Panc1 (cell line): ENCODE measurements at regions not wholly inside any gene's neighbourhood (a gene's known extent, or its start where the extent isn't known, plus 50 kb on each side); places are given as distances from the start of the nearest gene placed in this dataset.

Experiments
- ATAC-seq: fragments of 200-7000 bp; cut with Tn5 transposase; 2 replicates; pipeline ENCODE4 v1.9.1; 2020; ENCODE audit warnings: mild to moderate bottlenecking, moderate library complexity
- BruUV-seq: library from RNA; stranded (reverse); fragments of 400-500 nt; replicated peaks from 2 replicates; lab custom pipeline; 2021; lab: Mats Ljungman, UMichigan
- CTCF ChIA-PET: fragments of 300-600 bp; sonication (Branson Sonifier 250); formaldehyde crosslinking; loops from one replicate; lab custom pipeline; 2022; ENCODE audit warnings: antibody characterized with exemption; lab: Charles Lee
- POLR2A ChIA-PET: fragments of 300-600 bp; sonication (Branson Sonifier 250); formaldehyde crosslinking; loops from one replicate; lab custom pipeline; 2022; ENCODE audit warnings: antibody characterized with exemption; lab: Charles Lee
- DNase-seq: peaks from one replicate; pipeline ENCODE4 v3.0.0-alpha.2; 2010; ENCODE audit warnings: low read depth, low spot score
- H3K27ac ChIP-seq: 2 replicates; pipeline ENCODE4 v1.5.1; 2011; ENCODE audit warnings: mild to moderate bottlenecking, low read length, inconsistent platforms
- H3K27me3 ChIP-seq: fragments of 200-500 bp; sonication (Bioruptor generic); 2 replicates; pipeline ENCODE4 v1.6.0; 2014; ENCODE audit warnings: low read length, inconsistent platforms; ENCODE audit not compliant: control insufficient read depth, insufficient read depth
- H3K36me3 ChIP-seq: fragments of 200-500 bp; sonication (Bioruptor generic); 2 replicates; pipeline ENCODE4 v1.5.1; 2014; ENCODE audit warnings: inconsistent platforms, mild to moderate bottlenecking, low read length, moderate library complexity; ENCODE audit not compliant: control insufficient read depth, insufficient read depth
- H3K4me1 ChIP-seq: 2 replicates; pipeline ENCODE4 v1.5.1; 2011; ENCODE audit warnings: inconsistent platforms, mild to moderate bottlenecking, low read length, moderate library complexity; ENCODE audit not compliant: control insufficient read depth, insufficient read depth
- H3K4me3 ChIP-seq, 2 experiments: 2 replicates each; pipeline ENCODE4 v1.5.1; 2011 to 2012; ENCODE audit warnings: low read depth in 2 of 2, low read length in 2 of 2, mild to moderate bottlenecking in 2 of 2, inconsistent platforms in 1 of 2, moderate library complexity in 1 of 2
- H3K9me3 ChIP-seq: fragments of 200-500 bp; sonication (Bioruptor generic); 2 replicates; pipeline ENCODE4 v1.5.1; 2014; ENCODE audit warnings: low read depth, mild to moderate bottlenecking, inconsistent platforms, low read length, moderate library complexity; ENCODE audit not compliant: control insufficient read depth, insufficient read depth
- CTCF ChIP-seq: fragments of 450-650 bp; IDR thresholded peaks from 2 replicates; pipeline ENCODE4 v1.5.1; 2017; ENCODE audit warnings: mild to moderate bottlenecking
- POLR2AphosphoS5 ChIP-seq: IDR thresholded peaks from 2 replicates; pipeline ENCODE4 v1.6.1; 2012; ENCODE audit warnings: mild to moderate bottlenecking, low read depth, low read length, moderate library complexity
- REST ChIP-seq, 2 experiments: IDR thresholded peaks; 2 replicates each; pipeline ENCODE4 v1.6.1; 2011 to 2012; ENCODE audit warnings: low read depth in 2 of 2, control low read depth in 1 of 2, low read length in 1 of 2, mild to moderate bottlenecking in 1 of 2, moderate library complexity in 1 of 2; ENCODE audit not compliant: insufficient read depth in 1 of 2
- SIN3A ChIP-seq: IDR thresholded peaks from 2 replicates; pipeline ENCODE4 v1.6.1; 2012; ENCODE audit warnings: low read depth, mild to moderate bottlenecking, low read length, moderate library complexity, borderline replicate concordance; ENCODE audit not compliant: insufficient read depth
- TCF7L2 ChIP-seq: IDR thresholded peaks from 2 replicates; pipeline ENCODE4 v1.6.1; 2011; ENCODE audit warnings: mild to moderate bottlenecking, low read depth, low read length, inconsistent platforms
- in situ Hi-C: cut with HindIII; loops from 2 replicates; pipeline ENCODE4 v1.10.0; 2016; ENCODE audit warnings: low sequenced_read_pairs, low pct_unique_long_range_greater_than_20kb
- intact Hi-C: fragments of 100-400 bp; cut with micrococcal nuclease; formaldehyde crosslinking; loops from one replicate; pipeline ENCODE4 v1.10.0; 2022; ENCODE audit not compliant: unreplicated experiment

GRCh38 chr2:126822921-126823320, 75.8 kb upstream of the TEX51 start:
- POLR2A ChIA-PET = no interaction called here
- H3K36me3 ChIP-seq = no peaks in the 10 kb centered on the region
- TF ChIP-seq REST (IDR thresholded peaks at IDR 0.05; ENCODE audit: insufficient read depth in 1 of 2, low read depth in 2 of 2, low read length in 1 of 2) = no peak
- no peak for TF ChIP-seq CTCF
- TF ChIP-seq TCF7L2 = no peak
- no peak for TF ChIP-seq POLR2AphosphoS5
- no peak for TF ChIP-seq SIN3A
- no peak overlapping the region for H3K27ac ChIP-seq
- intact Hi-C loops = no loop called here
- ATAC-seq (no peak), DNase-seq (no peak)
- H3K4me1 ChIP-seq = no peaks in the 10 kb centered on the region
- H3K4me3 ChIP-seq = no peak overlapping the region
- peaks cover under 1% of the 10 kb centered on the region; the same call in 1 of the 2 replicates for H3K9me3 ChIP-seq
- CTCF ChIA-PET = no interaction called here
- in situ Hi-C loops = no loop called here
- H3K27me3 ChIP-seq = peaks cover 2% of the 10 kb centered on the region
- no TSS peak for BruUV-seq

GRCh38 chr2:126823951-126824350, 74.7 kb upstream of the TEX51 start:
- Histone ChIP-seq H3K27me3 (peaks cover 4% of the 10 kb centered on the region), H3K36me3 (no peaks in the 10 kb centered on the region), H3K4me1 (no peaks in the 10 kb centered on the region), H3K27ac (no peak overlapping the region), H3K4me3 (no peak overlapping the region), H3K9me3 (no peaks in the 10 kb centered on the region)
- TF ChIP-seq SIN3A = no peak
- ATAC-seq (no peak), DNase-seq (no peak)
- in situ Hi-C loops (no loop called here), intact Hi-C loops (no loop called here)
- POLR2A ChIA-PET = no interaction called here
- no TSS peak for BruUV-seq
- CTCF ChIA-PET = no interaction called here

- Histone ChIP-seq H3K4me1 (no peaks in the 10 kb centered on the region), H3K36me3 (no peaks in the 10 kb centered on the region), H3K27me3 (peaks cover 4% of the 10 kb centered on the region), H3K9me3 (no peaks in the 10 kb centered on the region), H3K4me3 (no peak overlapping the region), H3K27ac (no peak overlapping the region)
- BruUV-seq = no TSS peak
- no peak for ATAC-seq
- ChIA-PET POLR2A (no interaction called here), CTCF (no interaction called here)
- no peak for DNase-seq
- intact Hi-C loops (no loop called here), in situ Hi-C loops (no loop called here)
- no peak for TF ChIP-seq POLR2AphosphoS5
- no peak for TF ChIP-seq CTCF
- TF ChIP-seq TCF7L2 = no peak
- no peak for TF ChIP-seq SIN3A
- no peak for TF ChIP-seq REST (IDR thresholded peaks at IDR 0.05; ENCODE audit: insufficient read depth in 1 of 2, low read depth in 2 of 2, low read length in 1 of 2)
Measured at GRCh38 chr2:126824663-126825062, 74.0 kb upstream of the TEX51 start.
